ENCODE measurements at regions not wholly inside any gene's neighbourhood (a gene's known extent, or its start where the extent isn't known, plus 50 kb on each side); places are given as distances from the start of the nearest gene placed in this dataset.

DNA sequence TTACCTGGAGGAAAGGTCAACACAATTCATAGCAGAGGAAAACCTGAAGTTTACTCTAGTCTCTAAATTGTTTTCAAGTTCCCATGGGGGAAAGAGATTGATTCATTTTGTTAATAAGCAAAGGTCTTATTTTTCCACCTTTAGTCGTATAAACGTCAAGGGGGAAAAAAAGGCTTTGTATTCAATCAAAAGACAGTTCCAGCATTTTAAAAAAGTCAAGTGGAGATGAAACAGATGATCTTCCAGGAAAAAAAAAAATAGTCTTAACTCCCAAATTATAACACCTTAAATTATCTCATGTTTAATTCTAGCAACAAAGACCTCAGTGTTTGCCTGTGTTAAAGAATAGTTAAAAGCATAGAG is 140.5 kb downstream of the TOMM20 start:
- TF ChIP-seq, protein P1, sequence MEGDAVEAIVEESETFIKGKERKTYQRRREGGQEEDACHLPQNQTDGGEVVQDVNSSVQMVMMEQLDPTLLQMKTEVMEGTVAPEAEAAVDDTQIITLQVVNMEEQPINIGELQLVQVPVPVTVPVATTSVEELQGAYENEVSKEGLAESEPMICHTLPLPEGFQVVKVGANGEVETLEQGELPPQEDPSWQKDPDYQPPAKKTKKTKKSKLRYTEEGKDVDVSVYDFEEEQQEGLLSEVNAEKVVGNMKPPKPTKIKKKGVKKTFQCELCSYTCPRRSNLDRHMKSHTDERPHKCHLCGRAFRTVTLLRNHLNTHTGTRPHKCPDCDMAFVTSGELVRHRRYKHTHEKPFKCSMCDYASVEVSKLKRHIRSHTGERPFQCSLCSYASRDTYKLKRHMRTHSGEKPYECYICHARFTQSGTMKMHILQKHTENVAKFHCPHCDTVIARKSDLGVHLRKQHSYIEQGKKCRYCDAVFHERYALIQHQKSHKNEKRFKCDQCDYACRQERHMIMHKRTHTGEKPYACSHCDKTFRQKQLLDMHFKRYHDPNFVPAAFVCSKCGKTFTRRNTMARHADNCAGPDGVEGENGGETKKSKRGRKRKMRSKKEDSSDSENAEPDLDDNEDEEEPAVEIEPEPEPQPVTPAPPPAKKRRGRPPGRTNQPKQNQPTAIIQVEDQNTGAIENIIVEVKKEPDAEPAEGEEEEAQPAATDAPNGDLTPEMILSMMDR (IDR thresholded peaks at IDR 0.05; ENCODE audit: low read length), result no peak
- TF ChIP-seq EZH2 (IDR thresholded peaks at IDR 0.05; ENCODE audit: borderline replicate concordance, low read length), result no peak
